ENCODE measurements at regions not wholly inside any gene's neighbourhood (a gene's known extent, or its start where the extent isn't known, plus 50 kb on each side); places are given as distances from the start of the nearest gene placed in this dataset.

DNA sequence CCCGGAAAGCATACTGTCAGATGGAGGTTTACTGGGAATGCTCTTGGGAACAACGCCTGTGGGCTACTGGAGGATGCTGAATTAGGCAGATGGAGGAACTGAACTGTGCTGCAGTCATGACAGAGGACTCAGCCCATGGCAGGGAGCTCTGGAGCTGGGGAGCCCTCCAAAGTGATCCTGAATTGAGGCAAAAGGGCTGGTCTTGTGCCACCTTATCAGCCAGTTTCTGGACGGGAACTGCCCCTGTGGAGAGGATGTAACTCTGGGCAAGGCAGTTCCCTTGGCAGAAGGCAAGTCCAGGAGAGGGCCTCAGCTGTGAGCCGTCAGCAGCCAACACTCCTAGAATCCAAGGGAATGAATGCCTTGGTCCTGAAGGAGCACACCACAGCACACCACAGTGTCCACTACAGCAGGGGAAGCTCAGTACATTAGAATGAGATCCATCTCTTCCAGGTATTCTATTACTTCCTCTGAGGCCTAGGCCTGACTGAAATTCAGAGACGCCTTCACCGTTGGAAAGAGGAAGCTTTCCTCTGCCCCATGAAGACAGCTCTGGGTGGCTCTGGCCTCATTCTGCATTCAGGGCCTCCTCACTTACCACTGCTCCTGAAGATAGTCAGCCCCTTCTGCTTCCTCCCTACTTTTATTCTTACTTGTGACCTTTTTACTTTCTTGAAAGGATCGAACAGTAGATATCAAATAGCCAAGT, 139.6 kb upstream of the GPR26 start:
- no peak overlapping the region for H3K4me2 ChIP-seq (ENCODE audit: insufficient read depth, low read length)
- no peak for TF ChIP-seq EZH2 (IDR thresholded peaks at IDR 0.05; ENCODE audit: borderline replicate concordance, low read depth, low read length, severe bottlenecking)

DNA sequence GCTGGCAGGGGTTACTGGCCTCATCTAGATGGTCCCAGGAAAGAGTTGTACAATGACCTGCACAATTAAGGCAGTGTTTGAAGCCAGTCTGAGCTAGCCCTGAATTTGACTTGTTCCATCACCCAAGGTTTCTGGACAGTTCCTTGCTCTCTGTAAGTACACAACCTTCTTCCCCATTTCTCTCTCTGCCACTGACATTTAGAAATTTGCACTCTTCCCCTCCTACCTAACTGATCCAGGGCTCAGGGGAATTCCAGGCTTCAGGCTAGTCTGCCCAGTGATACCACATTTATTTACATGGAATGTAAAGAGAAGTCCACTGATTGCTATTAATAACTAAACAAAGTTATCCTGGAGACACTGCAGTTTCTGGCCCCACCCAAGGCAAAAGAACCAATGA, 139.0 kb upstream of the GPR26 start:
- no peak overlapping the region for H3K4me2 ChIP-seq (ENCODE audit: insufficient read depth, low read length)
- no peaks in the 10 kb centered on the region for H4K20me1 ChIP-seq (ENCODE audit: insufficient read depth, low read length)
- H3K9ac ChIP-seq (ENCODE audit: low read depth, low read length): no peak overlapping the region
- H3K4me3 ChIP-seq (ENCODE audit: low read depth in 1 of 2, low read length in 2 of 2): no peak overlapping the region
- H3K79me2 ChIP-seq (ENCODE audit: insufficient read depth, low read length): no peaks in the 10 kb centered on the region
- H3K9me3 ChIP-seq (ENCODE audit: insufficient read depth, low read length, severe bottlenecking): no peaks in the 10 kb centered on the region
- no peak overlapping the region for H3K27ac ChIP-seq (ENCODE audit: low read length)
- no peaks in the 10 kb centered on the region for H3K36me3 ChIP-seq (ENCODE audit: insufficient read depth, low read length)
- no peaks in the 10 kb centered on the region for H3K4me1 ChIP-seq (ENCODE audit: insufficient read depth, low read length)
- DNase-seq (no peak), ATAC-seq (ENCODE audit: insufficient read depth, low read depth) (no peak)
- no peak overlapping the region for H2AFZ ChIP-seq (ENCODE audit: low read depth, low read length)
- H3K27me3 ChIP-seq (ENCODE audit: insufficient read depth, low read length, poor library complexity): no peaks in the 10 kb centered on the region
- TF ChIP-seq EZH2 (IDR thresholded peaks at IDR 0.05; ENCODE audit: borderline replicate concordance, low read depth, low read length, severe bottlenecking): no peak
- TF ChIP-seq, protein P1, sequence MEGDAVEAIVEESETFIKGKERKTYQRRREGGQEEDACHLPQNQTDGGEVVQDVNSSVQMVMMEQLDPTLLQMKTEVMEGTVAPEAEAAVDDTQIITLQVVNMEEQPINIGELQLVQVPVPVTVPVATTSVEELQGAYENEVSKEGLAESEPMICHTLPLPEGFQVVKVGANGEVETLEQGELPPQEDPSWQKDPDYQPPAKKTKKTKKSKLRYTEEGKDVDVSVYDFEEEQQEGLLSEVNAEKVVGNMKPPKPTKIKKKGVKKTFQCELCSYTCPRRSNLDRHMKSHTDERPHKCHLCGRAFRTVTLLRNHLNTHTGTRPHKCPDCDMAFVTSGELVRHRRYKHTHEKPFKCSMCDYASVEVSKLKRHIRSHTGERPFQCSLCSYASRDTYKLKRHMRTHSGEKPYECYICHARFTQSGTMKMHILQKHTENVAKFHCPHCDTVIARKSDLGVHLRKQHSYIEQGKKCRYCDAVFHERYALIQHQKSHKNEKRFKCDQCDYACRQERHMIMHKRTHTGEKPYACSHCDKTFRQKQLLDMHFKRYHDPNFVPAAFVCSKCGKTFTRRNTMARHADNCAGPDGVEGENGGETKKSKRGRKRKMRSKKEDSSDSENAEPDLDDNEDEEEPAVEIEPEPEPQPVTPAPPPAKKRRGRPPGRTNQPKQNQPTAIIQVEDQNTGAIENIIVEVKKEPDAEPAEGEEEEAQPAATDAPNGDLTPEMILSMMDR (IDR thresholded peaks at IDR 0.05; ENCODE audit: borderline replicate concordance, extremely low read depth, low read length, poor library complexity, severe bottlenecking): no peak

More for the DNA sequence above, 139.6 kb upstream of the GPR26 start:
- H3K9ac ChIP-seq (ENCODE audit: low read depth, low read length): no peak overlapping the region
- H3K27ac ChIP-seq (ENCODE audit: low read length): no peak overlapping the region
- no peak overlapping the region for H2AFZ ChIP-seq (ENCODE audit: low read depth, low read length)
- H3K4me1 ChIP-seq (ENCODE audit: insufficient read depth, low read length): no peaks in the 10 kb centered on the region
- no peaks in the 10 kb centered on the region for H3K79me2 ChIP-seq (ENCODE audit: insufficient read depth, low read length)
- H3K36me3 ChIP-seq (ENCODE audit: insufficient read depth, low read length): no peaks in the 10 kb centered on the region
- no peak for ATAC-seq (ENCODE audit: insufficient read depth, low read depth)
- no peaks in the 10 kb centered on the region for H3K27me3 ChIP-seq (ENCODE audit: insufficient read depth, low read length, poor library complexity)
- no peak overlapping the region for H3K4me3 ChIP-seq (ENCODE audit: low read depth in 1 of 2, low read length in 2 of 2)
- DNase-seq: no peak
- H3K9me3 ChIP-seq (ENCODE audit: insufficient read depth, low read length, severe bottlenecking): no peaks in the 10 kb centered on the region
- no peaks in the 10 kb centered on the region for H4K20me1 ChIP-seq (ENCODE audit: insufficient read depth, low read length)

DNA sequence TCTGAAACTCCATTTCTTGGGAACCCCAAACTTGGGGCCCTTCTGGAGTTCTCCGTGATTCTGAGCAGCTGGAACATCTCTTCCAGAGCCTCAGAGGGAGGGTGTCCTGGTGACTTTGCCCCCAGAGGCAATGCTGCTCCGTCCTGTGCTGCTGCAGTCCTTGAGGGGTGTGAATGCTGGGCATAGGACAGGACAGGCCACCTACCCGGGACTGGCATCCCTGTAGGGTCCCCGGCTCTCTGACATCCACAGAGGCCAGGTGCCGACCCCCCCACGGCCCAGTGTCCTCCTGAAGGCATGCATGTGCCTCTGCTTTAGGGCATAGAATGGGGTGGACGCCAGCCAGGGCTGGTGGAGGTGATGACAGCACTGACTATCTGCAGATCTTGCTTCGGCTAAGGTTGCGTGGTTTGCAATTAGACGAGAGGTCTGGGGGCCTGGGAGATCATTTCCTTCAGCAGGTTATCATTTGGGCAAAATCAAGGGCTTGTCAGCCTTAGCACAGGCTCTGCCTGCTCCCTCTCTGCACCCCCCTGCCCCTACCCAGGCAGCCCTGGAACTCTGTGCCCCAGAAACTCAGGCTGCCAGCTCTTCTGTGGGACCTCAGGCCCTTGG, 136.9 kb upstream of the GPR26 start:
- Histone ChIP-seq H3K27ac (ENCODE audit: low read length) (no peak overlapping the region), H3K4me1 (ENCODE audit: insufficient read depth, low read length) (no peaks in the 10 kb centered on the region), H3K36me3 (ENCODE audit: insufficient read depth, low read length) (no peaks in the 10 kb centered on the region), H3K27me3 (ENCODE audit: insufficient read depth, low read length, poor library complexity) (peaks cover 3% of the 10 kb centered on the region), H3K79me2 (ENCODE audit: insufficient read depth, low read length) (no peaks in the 10 kb centered on the region), H3K4me3 (ENCODE audit: low read depth in 1 of 2, low read length in 2 of 2) (no peak overlapping the region), H3K9me3 (ENCODE audit: insufficient read depth, low read length, severe bottlenecking) (no peaks in the 10 kb centered on the region), H2AFZ (ENCODE audit: low read depth, low read length) (no peak overlapping the region), H3K4me2 (ENCODE audit: insufficient read depth, low read length) (no peak overlapping the region), H4K20me1 (ENCODE audit: insufficient read depth, low read length) (no peaks in the 10 kb centered on the region), H3K9ac (ENCODE audit: low read depth, low read length) (no peak overlapping the region)
- TF ChIP-seq EZH2 (IDR thresholded peaks at IDR 0.05; ENCODE audit: borderline replicate concordance, low read depth, low read length, severe bottlenecking): no peak
- TF ChIP-seq, protein P1 (IDR thresholded peaks at IDR 0.05; ENCODE audit: borderline replicate concordance, extremely low read depth, low read length, poor library complexity, severe bottlenecking): no peak
- DNase-seq (no peak), ATAC-seq (ENCODE audit: insufficient read depth, low read depth) (no peak)

DNA sequence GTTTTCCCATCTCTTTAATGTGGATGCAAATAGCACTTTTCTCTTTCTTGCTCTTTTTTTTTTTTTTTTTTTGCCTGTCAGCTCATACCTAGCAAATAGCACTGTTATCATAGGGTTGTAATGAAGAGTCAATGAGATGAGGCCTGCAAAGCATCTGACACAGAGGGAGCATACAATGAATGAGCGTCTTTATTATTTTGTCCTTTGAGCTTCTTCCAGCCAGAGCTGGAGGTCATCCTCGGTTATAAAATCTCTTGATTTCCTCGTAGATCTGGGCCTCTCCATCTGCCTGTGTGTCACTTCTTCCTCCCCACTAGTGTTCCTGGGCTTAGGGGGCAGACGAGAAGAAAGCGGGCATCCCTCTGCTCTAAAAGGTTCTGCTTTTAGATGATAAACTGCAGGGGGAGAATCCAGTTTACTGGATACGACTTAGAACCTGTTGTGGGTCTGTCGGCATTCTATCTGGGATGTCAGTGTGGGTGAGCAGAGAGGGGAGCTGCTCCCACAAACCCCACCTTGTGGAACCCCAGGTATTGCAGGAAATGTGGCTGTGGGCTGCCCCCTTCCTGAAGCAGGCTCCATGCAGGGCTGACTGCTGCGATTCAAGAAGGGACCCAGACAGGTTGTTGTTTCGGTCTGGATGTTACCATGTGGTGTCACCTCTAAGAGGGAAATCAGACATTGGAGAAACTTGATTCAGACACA, 135.8 kb upstream of the GPR26 start:
- no peak overlapping the region for H3K9ac ChIP-seq (ENCODE audit: low read depth, low read length)
- H3K4me2 ChIP-seq (ENCODE audit: insufficient read depth, low read length): no peak overlapping the region
- H3K4me3 ChIP-seq (ENCODE audit: low read depth in 1 of 2, low read length in 2 of 2): no peak overlapping the region

More for the DNA sequence above, 135.8 kb upstream of the GPR26 start:
- Histone ChIP-seq H3K9me3 (ENCODE audit: insufficient read depth, low read length, severe bottlenecking) (no peaks in the 10 kb centered on the region), H2AFZ (ENCODE audit: low read depth, low read length) (no peak overlapping the region), H3K36me3 (ENCODE audit: insufficient read depth, low read length) (no peaks in the 10 kb centered on the region), H3K79me2 (ENCODE audit: insufficient read depth, low read length) (no peaks in the 10 kb centered on the region), H3K27ac (ENCODE audit: low read length) (no peak overlapping the region), H4K20me1 (ENCODE audit: insufficient read depth, low read length) (no peaks in the 10 kb centered on the region), H3K4me1 (ENCODE audit: insufficient read depth, low read length) (no peaks in the 10 kb centered on the region), H3K27me3 (ENCODE audit: insufficient read depth, low read length, poor library complexity) (peaks cover 4% of the 10 kb centered on the region)
- DNase-seq (no peak), ATAC-seq (ENCODE audit: insufficient read depth, low read depth) (no peak)
- no peak for TF ChIP-seq EZH2 (IDR thresholded peaks at IDR 0.05; ENCODE audit: borderline replicate concordance, low read depth, low read length, severe bottlenecking)
- TF ChIP-seq, protein P1 (IDR thresholded peaks at IDR 0.05; ENCODE audit: borderline replicate concordance, extremely low read depth, low read length, poor library complexity, severe bottlenecking): peak; percentile 19

All from DND-41 (cell line).